ENCODE measurements at regions not wholly inside any gene's neighbourhood (a gene's known extent, or its start where the extent isn't known, plus 50 kb on each side); places are given as distances from the start of the nearest gene placed in this dataset.

DNA sequence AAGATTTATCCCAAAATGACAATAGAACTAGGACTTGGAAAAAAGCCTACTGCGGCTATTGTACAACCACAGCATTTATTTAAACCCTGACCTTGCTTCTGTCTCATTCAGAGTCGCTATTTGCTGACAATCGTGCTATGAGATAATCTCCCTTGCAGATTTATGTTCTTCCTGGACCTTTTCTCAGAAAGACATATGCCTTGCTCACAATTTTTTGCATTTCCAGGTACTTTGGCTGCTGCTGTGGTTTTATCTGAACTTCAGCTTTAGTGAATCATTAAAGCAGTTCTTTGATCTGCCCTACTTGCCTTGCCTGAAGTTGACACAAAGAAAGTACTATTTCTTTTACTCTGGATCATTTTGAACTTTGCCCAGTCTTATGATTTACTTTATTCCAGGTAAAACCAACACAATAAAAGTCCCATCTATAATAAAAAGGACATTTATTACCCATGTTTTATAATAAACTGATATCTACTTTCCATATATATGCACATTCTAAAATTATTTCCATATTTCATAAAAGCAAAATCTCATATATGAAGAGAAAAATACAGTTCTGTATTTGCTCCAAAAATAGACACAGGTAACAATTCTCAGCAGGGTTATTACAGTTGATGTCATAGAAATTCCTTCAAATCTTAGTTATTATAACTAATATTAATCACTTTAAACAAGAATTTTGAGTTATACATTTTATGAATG is 63.4 kb upstream of the CARD18 start:
- DNase-seq (ENCODE audit: low spot score) (no peak), ATAC-seq (ENCODE audit: low read depth) (no peak)
- TF ChIP-seq CTCF (IDR thresholded peaks at IDR 0.05; ENCODE audit: poor library complexity, severe bottlenecking), result no peak
- Histone ChIP-seq H3K27ac (ENCODE audit: poor library complexity, severe bottlenecking) (no peak overlapping the region), H3K4me1 (ENCODE audit: insufficient read depth, poor library complexity, severe bottlenecking) (no peaks in the 10 kb centered on the region), H3K4me3 (ENCODE audit: severe bottlenecking) (no peak overlapping the region), H3K36me3 (ENCODE audit: low read depth) (no peaks in the 10 kb centered on the region), H3K9me3 (ENCODE audit: severe bottlenecking) (no peaks in the 10 kb centered on the region), H3K27me3 (ENCODE audit: insufficient read depth, poor library complexity, severe bottlenecking) (no peaks in the 10 kb centered on the region)

DNA sequence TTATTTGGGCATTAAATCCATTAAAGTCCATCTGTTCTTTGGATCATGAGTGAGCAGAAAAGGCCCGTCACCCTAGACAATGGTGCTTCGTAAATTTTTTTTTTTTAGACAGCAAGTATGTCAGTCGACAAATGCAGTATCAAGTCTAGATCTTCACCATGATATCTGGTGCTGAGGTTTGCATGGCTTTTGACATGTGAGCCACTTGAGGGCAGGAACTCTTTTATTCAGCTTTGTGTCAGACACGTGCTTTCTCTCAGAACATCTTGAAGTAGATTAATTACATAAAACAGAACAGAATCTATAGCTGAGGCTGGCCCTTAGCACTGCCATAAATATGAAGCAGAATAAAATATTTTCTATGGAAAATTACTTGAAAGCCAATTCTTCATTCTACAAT is 62.9 kb upstream of the CARD18 start:
- no peak for ATAC-seq (ENCODE audit: low read depth)
- H3K4me3 ChIP-seq (ENCODE audit: severe bottlenecking), result no peak overlapping the region

DNA sequence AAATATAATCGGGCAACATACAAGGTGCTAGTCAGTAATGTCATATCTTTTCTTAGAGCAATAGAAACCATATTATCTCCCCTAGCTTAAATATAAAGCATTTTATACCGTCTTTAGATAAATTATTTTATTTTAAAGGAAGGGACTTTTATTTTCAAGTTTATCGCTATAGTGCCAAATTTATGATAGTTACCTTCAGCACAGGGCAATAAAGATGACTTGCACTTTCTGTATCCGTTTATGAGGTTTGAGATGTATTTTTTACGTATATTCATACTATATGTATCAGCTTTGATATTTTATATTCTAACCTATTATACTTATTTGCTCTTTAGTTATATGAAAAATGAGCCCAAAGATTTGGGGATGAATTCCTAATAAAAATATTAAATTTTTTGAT is 61.6 kb upstream of the CARD18 start:
- no peaks in the 10 kb centered on the region for H3K36me3 ChIP-seq (ENCODE audit: low read depth)
- no peaks in the 10 kb centered on the region for H3K9me3 ChIP-seq (ENCODE audit: severe bottlenecking)
- no peak for TF ChIP-seq CTCF (IDR thresholded peaks at IDR 0.05; ENCODE audit: poor library complexity, severe bottlenecking)
- DNase-seq (ENCODE audit: low spot score), result no peak
- no peak overlapping the region for H3K27ac ChIP-seq (ENCODE audit: poor library complexity, severe bottlenecking)
- ATAC-seq (ENCODE audit: low read depth), result no peak
- H3K27me3 ChIP-seq (ENCODE audit: insufficient read depth, poor library complexity, severe bottlenecking), result no peaks in the 10 kb centered on the region
- H3K4me1 ChIP-seq (ENCODE audit: insufficient read depth, poor library complexity, severe bottlenecking), result no peaks in the 10 kb centered on the region
- no peak overlapping the region for H3K4me3 ChIP-seq (ENCODE audit: severe bottlenecking)

More for the DNA sequence above, 62.9 kb upstream of the CARD18 start:
- Histone ChIP-seq H3K27me3 (ENCODE audit: insufficient read depth, poor library complexity, severe bottlenecking) (no peaks in the 10 kb centered on the region), H3K27ac (ENCODE audit: poor library complexity, severe bottlenecking) (no peak overlapping the region), H3K36me3 (ENCODE audit: low read depth) (no peaks in the 10 kb centered on the region), H3K9me3 (ENCODE audit: severe bottlenecking) (no peaks in the 10 kb centered on the region), H3K4me1 (ENCODE audit: insufficient read depth, poor library complexity, severe bottlenecking) (no peaks in the 10 kb centered on the region)
- no peak for TF ChIP-seq CTCF (IDR thresholded peaks at IDR 0.05; ENCODE audit: poor library complexity, severe bottlenecking)
- no peak for DNase-seq (ENCODE audit: low spot score)

GRCh38 chr11:105197071-105197815 is 57.7 kb upstream of the CARD18 start:
- Histone ChIP-seq H3K36me3 (ENCODE audit: low read depth) (no peaks in the 10 kb centered on the region), H3K4me3 (ENCODE audit: severe bottlenecking) (no peak overlapping the region), H3K27me3 (ENCODE audit: insufficient read depth, poor library complexity, severe bottlenecking) (no peaks in the 10 kb centered on the region), H3K4me1 (ENCODE audit: insufficient read depth, poor library complexity, severe bottlenecking) (no peaks in the 10 kb centered on the region), H3K27ac (ENCODE audit: poor library complexity, severe bottlenecking) (no peak overlapping the region), H3K9me3 (ENCODE audit: severe bottlenecking) (no peaks in the 10 kb centered on the region)
- DNase-seq (ENCODE audit: low spot score), result no peak
- no peak for TF ChIP-seq CTCF (IDR thresholded peaks at IDR 0.05; ENCODE audit: poor library complexity, severe bottlenecking)
- ATAC-seq (ENCODE audit: low read depth), result no peak

DNA sequence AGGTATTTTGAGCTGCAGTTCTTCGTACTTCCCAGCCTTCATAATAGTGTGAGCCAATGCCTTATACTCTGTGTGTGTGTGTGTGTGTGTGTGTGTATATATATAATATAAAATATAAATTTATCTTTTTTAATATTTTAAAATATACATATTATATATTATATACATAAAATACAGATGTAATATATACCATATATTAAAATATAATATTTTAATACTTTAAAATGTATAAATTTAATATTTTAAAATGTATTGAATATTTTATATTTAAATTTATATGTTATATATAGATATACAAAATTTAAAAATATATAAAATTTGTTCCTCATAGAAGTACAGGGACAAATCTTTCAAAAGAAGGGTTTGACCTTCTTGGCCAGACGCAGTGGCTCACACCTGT is 53.7 kb upstream of the CARD18 start:
- TF ChIP-seq CTCF (IDR thresholded peaks at IDR 0.05; ENCODE audit: poor library complexity, severe bottlenecking), result no peak
- ATAC-seq (ENCODE audit: low read depth), result no peak
- no peaks in the 10 kb centered on the region for H3K27me3 ChIP-seq (ENCODE audit: insufficient read depth, poor library complexity, severe bottlenecking)
- no peak overlapping the region for H3K4me3 ChIP-seq (ENCODE audit: severe bottlenecking)
- DNase-seq (ENCODE audit: low spot score), result no peak
- H3K4me1 ChIP-seq (ENCODE audit: insufficient read depth, poor library complexity, severe bottlenecking), result no peaks in the 10 kb centered on the region
- H3K9me3 ChIP-seq (ENCODE audit: severe bottlenecking), result no peaks in the 10 kb centered on the region
- H3K36me3 ChIP-seq (ENCODE audit: low read depth), result no peaks in the 10 kb centered on the region
- H3K27ac ChIP-seq (ENCODE audit: poor library complexity, severe bottlenecking), result no peak overlapping the region
